HCT116 (cell line): ENCODE measurements at regions not wholly inside any gene's neighbourhood (a gene's known extent, or its start where the extent isn't known, plus 50 kb on each side); places are given as distances from the start of the nearest gene placed in this dataset.

Source experiments
- ATAC-seq: fragments of 200-7000 bp; cut with Tn5 transposase; 2 replicates; pipeline ENCODE4 v1.9.1; 2020; ENCODE audit warnings: mild to moderate bottlenecking, moderate library complexity
- BruUV-seq: library from RNA; stranded (reverse); fragments of 400-500 nt; replicated peaks from 2 replicates; lab custom pipeline; 2021; lab: Mats Ljungman, UMichigan
- CTCF ChIA-PET: fragments of 300-600 bp; sonication (Branson Sonifier 250); formaldehyde crosslinking; loops from one replicate; lab custom pipeline; 2021; ENCODE audit warnings: antibody characterized with exemption; lab: Charles Lee
- POLR2A ChIA-PET: fragments of 300-600, 350-600 bp; sonication (Branson Sonifier 250); formaldehyde crosslinking; loops from one replicate; lab custom pipeline; 2021; ENCODE audit warnings: antibody characterized with exemption; lab: Charles Lee
- RAD21 ChIA-PET, 2 experiments: fragments of 300-600 bp; sonication (Branson Sonifier 250); formaldehyde crosslinking; loops; one replicate each; lab custom pipeline; 2023; ENCODE audit warnings: low total read pairs in 2 of 2; ENCODE audit not compliant: uncharacterized antibody in 2 of 2, unreplicated experiment in 2 of 2, low non-redundant PET in 1 of 2; lab: Charles Lee
- DNase-seq: peaks from one replicate; pipeline ENCODE4 v3.0.0-alpha.2; 2010; ENCODE audit warnings: low read depth, low spot score
- H2AFZ ChIP-seq: fragments of 200-600 bp; shearing (Covaris generic), sonication (generic); 2 replicates; pipeline ENCODE4 v1.6.1; 2017; ENCODE audit warnings: low read depth, mixed run types, mixed read lengths, antibody characterized with exemption, low read length; ENCODE audit not compliant: poor library complexity, severe bottlenecking
- H3K27ac ChIP-seq: 2 replicates; pipeline ENCODE4 v1.5.1; 2012; ENCODE audit warnings: low read depth, low read length
- H3K27me3 ChIP-seq: fragments of 200-600 bp; sonication (generic); 2 replicates; pipeline ENCODE4 v1.6.1; 2016; ENCODE audit warnings: mixed run types, low read length, mixed read lengths; ENCODE audit not compliant: insufficient read depth
- H3K36me3 ChIP-seq, 2 experiments: fragments of 200-500 bp in 1 of 2; fragments of 200-600 bp in 1 of 2; sonication (Bioruptor generic) in 1 of 2; sonication (generic) in 1 of 2; 2 replicates each; pipeline versions ENCODE4 v1.5.1 to v1.6.1; 2014 to 2016; ENCODE audit warnings: low read length in 2 of 2, inconsistent platforms in 1 of 2, mixed read lengths in 1 of 2, mixed run types in 1 of 2; ENCODE audit not compliant: insufficient read depth in 2 of 2, control insufficient read depth in 1 of 2
- H3K4me1 ChIP-seq, 2 experiments: fragments of 200-600 bp in 1 of 2; sonication (generic) in 1 of 2; 2 replicates each; pipeline versions ENCODE4 v1.5.1 to v1.6.1; 2012 to 2017; ENCODE audit warnings: low read length in 2 of 2, inconsistent platforms in 1 of 2, mild to moderate bottlenecking in 1 of 2, mixed read lengths in 1 of 2, mixed run types in 1 of 2, moderate library complexity in 1 of 2; ENCODE audit not compliant: insufficient read depth in 2 of 2, control insufficient read depth in 1 of 2
- H3K4me2 ChIP-seq: fragments of 200-600 bp; sonication (generic); 2 replicates; pipeline ENCODE4 v1.6.1; 2017; ENCODE audit warnings: mixed run types, low read length, mixed read lengths
- H3K4me3 ChIP-seq, 2 experiments: fragments of 200-600 bp in 1 of 2; sonication (generic) in 1 of 2; replicated peaks in 1 of 2; 2 replicates each; pipeline ENCODE4 v1.5.1; 2011 to 2016; ENCODE audit warnings: low read length in 2 of 2, control low read depth in 1 of 2, low read depth in 1 of 2, mild to moderate bottlenecking in 1 of 2, mixed read lengths in 1 of 2, mixed run types in 1 of 2
- H3K79me2 ChIP-seq: fragments of 200-600 bp; sonication (generic); 2 replicates; pipeline ENCODE4 v1.6.1; 2017; ENCODE audit warnings: mild to moderate bottlenecking, mixed run types, low read length, moderate library complexity, mixed read lengths; ENCODE audit not compliant: insufficient read depth
- H3K9ac ChIP-seq: fragments of 200-600 bp; sonication (generic); 2 replicates; pipeline ENCODE4 v1.6.1; 2016; ENCODE audit warnings: low read length, mixed read lengths
- H3K9me2 ChIP-seq: fragments of 200-600 bp; sonication (generic), shearing (Covaris generic); 2 replicates; pipeline ENCODE4 v1.6.1; 2017; ENCODE audit warnings: mixed run types, mild to moderate bottlenecking, moderate library complexity; ENCODE audit not compliant: insufficient read depth
- H3K9me3 ChIP-seq, 2 experiments: fragments of 200-500 bp in 1 of 2; fragments of 200-600 bp in 1 of 2; sonication (Bioruptor generic) in 1 of 2; sonication (generic) in 1 of 2; 2 replicates each; pipeline ENCODE4 v1.6.1; 2014 to 2017; ENCODE audit warnings: low read length in 2 of 2, mixed read lengths in 2 of 2, inconsistent platforms in 1 of 2, low read depth in 1 of 2, mild to moderate bottlenecking in 1 of 2, mixed run types in 1 of 2, moderate library complexity in 1 of 2; ENCODE audit not compliant: control insufficient read depth in 1 of 2, insufficient read depth in 1 of 2
- H4K20me1 ChIP-seq: fragments of 200-600 bp; sonication (generic), shearing (Covaris generic); 2 replicates; pipeline ENCODE4 v1.6.1; 2017; ENCODE audit warnings: mixed run types, mild to moderate bottlenecking, moderate library complexity; ENCODE audit not compliant: insufficient read depth
- CBX3 ChIP-seq: IDR thresholded peaks from 2 replicates; pipeline ENCODE4 v1.6.1; 2012; ENCODE audit warnings: low read depth
- CEBPB ChIP-seq: IDR thresholded peaks from 2 replicates; pipeline ENCODE4 v1.6.1; 2012; ENCODE audit warnings: low read depth
- EGR1 ChIP-seq: IDR thresholded peaks from 2 replicates; pipeline ENCODE4 v1.6.1; 2012; ENCODE audit warnings: low read depth
- ELF1 ChIP-seq: IDR thresholded peaks from 2 replicates; pipeline ENCODE4 v1.6.1; 2012; ENCODE audit warnings: low read depth, borderline replicate concordance
- EZH2phosphoT487 ChIP-seq: fragments of 200-600 bp; IDR thresholded peaks from 2 replicates; pipeline ENCODE4 v1.6.1; 2018; ENCODE audit warnings: antibody characterized with exemption, borderline replicate concordance
- POLR2AphosphoS5 ChIP-seq: IDR thresholded peaks from 2 replicates; pipeline ENCODE4 v1.6.1; 2011; ENCODE audit warnings: mild to moderate bottlenecking, low read depth, low read length, moderate library complexity
- RAD21 ChIP-seq: IDR thresholded peaks from 2 replicates; pipeline ENCODE4 v1.6.1; 2012; ENCODE audit warnings: low read depth, mild to moderate bottlenecking
- SIN3A ChIP-seq: IDR thresholded peaks from 2 replicates; pipeline ENCODE4 v1.6.1; 2012; ENCODE audit warnings: low read depth
- SP1 ChIP-seq: IDR thresholded peaks from 2 replicates; pipeline ENCODE4 v1.6.1; 2012; ENCODE audit warnings: low read depth
- TCF7L2 ChIP-seq: IDR thresholded peaks from 2 replicates; pipeline ENCODE4 v1.7.0; 2011; ENCODE audit warnings: borderline replicate concordance, inconsistent platforms; ENCODE audit not compliant: insufficient read depth, insufficient read length; ENCODE audit errors: extremely low read depth
- intact Hi-C: fragments of 100-400 bp; cut with micrococcal nuclease; formaldehyde crosslinking; loops from 2 replicates; pipeline ENCODE4 v1.10.0; 2022
- TF ChIP-seq, protein P1 (sequence below): IDR thresholded peaks from 2 replicates; pipeline ENCODE4 v1.6.1; 2011; ENCODE audit warnings: mild to moderate bottlenecking, low read length, moderate library complexity; ENCODE audit not compliant: insufficient replicate concordance; ENCODE audit errors: extremely low read depth
- TF ChIP-seq, protein P2 (sequence below), 3 experiments: fragments of 200-600 bp in 1 of 3; sonication (generic) in 1 of 3; IDR thresholded peaks in 2 of 3; conservative IDR thresholded peaks in 1 of 3; 2 replicates each; pipeline ENCODE4 v1.5.1; 2012 to 2017; ENCODE audit warnings: low read depth in 2 of 3, low read length in 2 of 3, antibody characterized with exemption in 1 of 3, borderline replicate concordance in 1 of 3, control low read depth in 1 of 3, mild to moderate bottlenecking in 1 of 3, mixed read lengths in 1 of 3, mixed run types in 1 of 3, moderate library complexity in 1 of 3; ENCODE audit not compliant: insufficient read depth in 1 of 3

DNA sequence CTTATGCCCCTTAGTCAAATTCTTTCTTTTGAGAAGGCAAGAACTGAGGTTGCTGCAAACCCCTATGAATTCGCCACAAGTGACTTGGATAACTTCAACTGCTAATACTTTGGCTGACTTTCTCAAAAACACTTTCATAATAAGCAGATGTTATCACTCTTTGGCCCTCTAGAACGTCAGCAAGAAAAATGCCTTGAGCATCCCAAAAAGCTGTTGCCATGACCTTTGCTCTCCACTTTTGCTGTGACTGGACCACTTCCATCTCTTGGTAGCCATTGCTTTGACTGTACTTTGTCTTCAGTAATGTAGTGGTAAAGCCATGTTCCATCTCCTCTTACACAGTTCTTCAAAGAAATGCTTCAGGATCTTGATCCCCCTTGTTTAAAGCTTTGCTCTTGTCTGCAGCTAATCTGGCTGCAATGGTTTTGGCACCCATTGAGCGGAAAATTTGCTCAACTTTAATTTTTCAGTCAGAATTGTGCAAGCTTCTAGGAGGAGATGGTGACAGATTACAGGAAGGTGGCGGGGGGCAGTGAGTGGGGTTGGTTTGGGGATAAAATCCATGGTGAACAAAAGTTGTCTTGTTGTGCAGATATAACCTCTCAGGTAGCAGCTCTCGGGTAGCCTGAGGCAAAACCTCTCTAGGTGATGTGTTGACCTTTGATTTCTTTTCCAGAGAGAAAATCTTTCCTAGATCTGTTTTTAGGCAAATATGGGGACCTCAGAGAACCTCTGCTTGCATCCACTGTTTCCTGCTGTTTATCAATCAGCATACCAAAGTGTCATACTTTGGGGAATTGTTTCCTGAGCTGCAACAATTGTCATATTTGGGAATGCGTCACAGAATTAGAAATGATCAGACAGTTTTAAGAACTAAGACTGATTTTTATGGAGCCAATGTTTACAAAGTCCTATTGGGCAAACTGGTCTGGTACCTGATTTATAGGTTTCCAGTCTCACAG lies 83.6 kb downstream of the CCR1 start:
- Histone ChIP-seq H3K79me2 (no peaks in the 10 kb centered on the region), H3K4me2 (no peak overlapping the region), H3K9me2 (no peaks in the 10 kb centered on the region), H3K27ac (no peak overlapping the region), H4K20me1 (no peaks in the 10 kb centered on the region), H3K9ac (no peak overlapping the region), H3K27me3 (no peaks in the 10 kb centered on the region), H3K36me3 (no peaks in the 10 kb centered on the region), H3K9me3 (no peaks in the 10 kb centered on the region), H3K4me3 (no peak overlapping the region), H2AFZ (no peak overlapping the region), H3K4me1 (peaks cover 0 to 13% of the 10 kb centered on the region in 2 experiments; a peak in 2 of 4 replicates)
- TF ChIP-seq, protein P1, sequence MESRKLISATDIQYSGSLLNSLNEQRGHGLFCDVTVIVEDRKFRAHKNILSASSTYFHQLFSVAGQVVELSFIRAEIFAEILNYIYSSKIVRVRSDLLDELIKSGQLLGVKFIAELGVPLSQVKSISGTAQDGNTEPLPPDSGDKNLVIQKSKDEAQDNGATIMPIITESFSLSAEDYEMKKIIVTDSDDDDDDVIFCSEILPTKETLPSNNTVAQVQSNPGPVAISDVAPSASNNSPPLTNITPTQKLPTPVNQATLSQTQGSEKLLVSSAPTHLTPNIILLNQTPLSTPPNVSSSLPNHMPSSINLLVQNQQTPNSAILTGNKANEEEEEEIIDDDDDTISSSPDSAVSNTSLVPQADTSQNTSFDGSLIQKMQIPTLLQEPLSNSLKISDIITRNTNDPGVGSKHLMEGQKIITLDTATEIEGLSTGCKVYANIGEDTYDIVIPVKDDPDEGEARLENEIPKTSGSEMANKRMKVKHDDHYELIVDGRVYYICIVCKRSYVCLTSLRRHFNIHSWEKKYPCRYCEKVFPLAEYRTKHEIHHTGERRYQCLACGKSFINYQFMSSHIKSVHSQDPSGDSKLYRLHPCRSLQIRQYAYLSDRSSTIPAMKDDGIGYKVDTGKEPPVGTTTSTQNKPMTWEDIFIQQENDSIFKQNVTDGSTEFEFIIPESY: no peak
- POLR2A ChIA-PET: no interaction called here
- CTCF ChIA-PET: no interaction called here
- no peak for ATAC-seq
- BruUV-seq: no TSS peak
- intact Hi-C loops: no loop called here
- no peak for DNase-seq
- RAD21 ChIA-PET: no interaction called here

DNA sequence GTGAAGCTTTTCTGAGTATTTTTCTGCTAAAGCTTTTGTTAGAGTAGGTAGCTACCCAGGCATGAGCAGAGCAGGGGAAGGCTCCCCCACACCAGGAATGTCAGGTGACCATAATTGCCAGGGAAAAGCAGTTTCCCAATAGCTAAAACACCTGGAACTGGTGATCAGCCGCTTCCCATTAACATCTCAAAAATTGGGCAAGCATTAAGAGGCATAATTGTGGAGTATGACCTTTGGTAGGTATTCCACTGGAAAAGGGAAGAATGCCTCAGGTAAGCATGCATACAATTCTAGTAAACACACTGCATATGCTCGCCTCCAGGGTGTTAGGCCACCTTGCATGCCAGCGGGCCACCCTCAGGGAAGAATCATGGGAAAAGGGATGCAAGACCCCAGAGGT lies 84.5 kb downstream of the CCR1 start:
- intact Hi-C loops: no loop called here
- Histone ChIP-seq H3K27ac (no peak overlapping the region), H3K9me3 (no peaks in the 10 kb centered on the region), H3K4me2 (no peak overlapping the region), H3K79me2 (no peaks in the 10 kb centered on the region), H3K9me2 (no peaks in the 10 kb centered on the region), H2AFZ (no peak overlapping the region), H3K9ac (no peak overlapping the region), H3K27me3 (no peaks in the 10 kb centered on the region), H3K36me3 (no peaks in the 10 kb centered on the region), H4K20me1 (no peaks in the 10 kb centered on the region), H3K4me3 (no peak overlapping the region), H3K4me1 (peaks cover 0 to 13% of the 10 kb centered on the region in 2 experiments; a peak in 2 of 4 replicates)
- ATAC-seq (no peak), DNase-seq (no peak)
- RAD21 ChIA-PET: no interaction called here
- POLR2A ChIA-PET: no interaction called here
- CTCF ChIA-PET: no interaction called here
- BruUV-seq: no TSS peak
- TF ChIP-seq ELF1 (no peak), TCF7L2 (no peak), SP1 (no peak), SIN3A (no peak), CBX3 (no peak), EZH2phosphoT487 (no peak), POLR2AphosphoS5 (no peak), RAD21 (no peak), EGR1 (no peak), CEBPB (no peak)
- TF ChIP-seq, protein P2, sequence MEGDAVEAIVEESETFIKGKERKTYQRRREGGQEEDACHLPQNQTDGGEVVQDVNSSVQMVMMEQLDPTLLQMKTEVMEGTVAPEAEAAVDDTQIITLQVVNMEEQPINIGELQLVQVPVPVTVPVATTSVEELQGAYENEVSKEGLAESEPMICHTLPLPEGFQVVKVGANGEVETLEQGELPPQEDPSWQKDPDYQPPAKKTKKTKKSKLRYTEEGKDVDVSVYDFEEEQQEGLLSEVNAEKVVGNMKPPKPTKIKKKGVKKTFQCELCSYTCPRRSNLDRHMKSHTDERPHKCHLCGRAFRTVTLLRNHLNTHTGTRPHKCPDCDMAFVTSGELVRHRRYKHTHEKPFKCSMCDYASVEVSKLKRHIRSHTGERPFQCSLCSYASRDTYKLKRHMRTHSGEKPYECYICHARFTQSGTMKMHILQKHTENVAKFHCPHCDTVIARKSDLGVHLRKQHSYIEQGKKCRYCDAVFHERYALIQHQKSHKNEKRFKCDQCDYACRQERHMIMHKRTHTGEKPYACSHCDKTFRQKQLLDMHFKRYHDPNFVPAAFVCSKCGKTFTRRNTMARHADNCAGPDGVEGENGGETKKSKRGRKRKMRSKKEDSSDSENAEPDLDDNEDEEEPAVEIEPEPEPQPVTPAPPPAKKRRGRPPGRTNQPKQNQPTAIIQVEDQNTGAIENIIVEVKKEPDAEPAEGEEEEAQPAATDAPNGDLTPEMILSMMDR (IDR thresholded peaks at IDR 0.05 in 2 of 3, conservative IDR thresholded peaks at IDR 0.05 in 1 of 3; ENCODE audit: borderline replicate concordance in 1 of 3, insufficient read depth in 1 of 3, low read depth in 2 of 3, low read length in 2 of 3): no peak
- TF ChIP-seq, protein P1: no peak
